ENCODE measurements at regions not wholly inside any gene's neighbourhood (a gene's known extent, or its start where the extent isn't known, plus 50 kb on each side); places are given as distances from the start of the nearest gene placed in this dataset.

DNA sequence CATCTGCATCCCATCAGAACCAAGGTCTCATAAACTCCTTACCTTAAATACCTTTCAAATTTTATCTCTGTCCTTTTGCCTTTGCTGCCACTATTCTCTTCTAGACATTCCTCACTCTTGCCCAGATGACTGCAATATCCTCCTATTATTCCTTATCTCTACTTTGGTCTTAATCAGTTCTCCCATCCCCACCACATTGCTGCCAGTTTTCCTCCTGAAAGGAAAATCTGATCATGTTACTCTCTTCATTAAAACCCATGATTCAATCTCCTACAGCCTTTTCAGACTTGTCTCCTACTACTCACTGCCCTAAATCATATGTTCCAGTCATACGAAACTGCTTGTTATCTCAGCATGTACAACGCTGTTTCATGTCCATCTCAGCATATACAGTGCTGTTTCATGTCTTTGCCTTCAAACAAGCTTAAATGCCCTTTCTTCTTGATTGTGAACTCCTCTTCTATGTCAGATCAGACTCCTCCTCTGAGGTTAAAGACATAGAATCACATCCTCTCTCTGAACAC lies 152.6 kb upstream of the FST start:
- H3K9me3 ChIP-seq, result no peaks in the 10 kb centered on the region
- H3K4me1 ChIP-seq, result peaks cover 0 to 7% of the 10 kb centered on the region in 2 donors
- intact Hi-C loops (cut with DNase I), result no loop called here
- no peak for DNase-seq (ENCODE audit: low spot score in 2 of 2)
- TF ChIP-seq, protein P1, sequence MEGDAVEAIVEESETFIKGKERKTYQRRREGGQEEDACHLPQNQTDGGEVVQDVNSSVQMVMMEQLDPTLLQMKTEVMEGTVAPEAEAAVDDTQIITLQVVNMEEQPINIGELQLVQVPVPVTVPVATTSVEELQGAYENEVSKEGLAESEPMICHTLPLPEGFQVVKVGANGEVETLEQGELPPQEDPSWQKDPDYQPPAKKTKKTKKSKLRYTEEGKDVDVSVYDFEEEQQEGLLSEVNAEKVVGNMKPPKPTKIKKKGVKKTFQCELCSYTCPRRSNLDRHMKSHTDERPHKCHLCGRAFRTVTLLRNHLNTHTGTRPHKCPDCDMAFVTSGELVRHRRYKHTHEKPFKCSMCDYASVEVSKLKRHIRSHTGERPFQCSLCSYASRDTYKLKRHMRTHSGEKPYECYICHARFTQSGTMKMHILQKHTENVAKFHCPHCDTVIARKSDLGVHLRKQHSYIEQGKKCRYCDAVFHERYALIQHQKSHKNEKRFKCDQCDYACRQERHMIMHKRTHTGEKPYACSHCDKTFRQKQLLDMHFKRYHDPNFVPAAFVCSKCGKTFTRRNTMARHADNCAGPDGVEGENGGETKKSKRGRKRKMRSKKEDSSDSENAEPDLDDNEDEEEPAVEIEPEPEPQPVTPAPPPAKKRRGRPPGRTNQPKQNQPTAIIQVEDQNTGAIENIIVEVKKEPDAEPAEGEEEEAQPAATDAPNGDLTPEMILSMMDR (IDR thresholded peaks at IDR 0.05), result no peak
- H3K4me3 ChIP-seq, result no peak overlapping the region
- no peaks in the 10 kb centered on the region for H3K36me3 ChIP-seq
- H3K27ac ChIP-seq, result peak overlapping the region in 1 of 2 donors; percentile 7
- no peaks in the 10 kb centered on the region for H3K27me3 ChIP-seq

DNA sequence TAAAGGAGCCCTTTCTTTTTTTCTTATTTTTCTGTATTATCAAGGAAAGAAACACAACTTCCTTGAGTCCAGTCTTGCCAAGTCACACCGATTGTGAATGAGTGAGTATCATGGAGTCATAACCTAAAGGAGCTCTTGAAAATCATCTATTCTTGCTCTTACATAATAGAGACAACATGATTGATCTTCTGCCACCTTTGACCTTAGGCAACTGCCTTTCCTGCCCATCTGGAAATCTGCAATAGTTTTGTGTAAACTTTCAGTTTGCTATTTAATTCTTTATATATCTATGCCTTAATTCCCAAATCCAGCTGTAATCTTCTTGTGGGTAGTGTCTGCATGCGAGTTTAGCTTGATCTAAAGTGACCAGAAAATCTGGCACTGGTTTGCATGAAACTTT lies 149.9 kb upstream of the FST start:
- no peaks in the 10 kb centered on the region for H3K9me3 ChIP-seq
- intact Hi-C loops (cut with DNase I), result no loop called here
- H3K4me3 ChIP-seq, result no peak overlapping the region
- DNase-seq (ENCODE audit: low spot score in 2 of 2), result no peak
- no peaks in the 10 kb centered on the region for H3K36me3 ChIP-seq
- H3K27me3 ChIP-seq, result no peaks in the 10 kb centered on the region
- TF ChIP-seq, protein P1 (IDR thresholded peaks at IDR 0.05), result no peak
- no peak overlapping the region for H3K27ac ChIP-seq
- H3K4me1 ChIP-seq, result peaks cover 8 to 24% of the 10 kb centered on the region in 2 donors

DNA sequence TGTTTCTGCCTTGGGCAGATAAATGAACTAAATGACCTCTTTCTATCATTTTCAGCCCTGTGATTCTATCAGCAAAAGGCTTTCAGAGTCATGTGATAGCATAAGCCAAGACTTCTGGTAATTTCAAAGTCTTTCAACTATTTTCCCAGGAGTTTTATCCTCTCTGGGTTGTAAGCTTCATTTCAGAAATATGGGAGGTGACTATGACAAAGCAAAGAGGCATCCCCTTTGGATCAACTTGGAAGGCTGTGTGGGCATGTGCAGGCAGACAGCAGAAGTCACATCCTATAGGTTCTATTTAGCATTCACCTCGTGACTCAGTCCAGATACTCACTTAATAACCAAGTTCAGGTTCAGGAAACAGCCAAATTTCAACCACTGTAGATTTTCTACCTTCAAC lies 149.0 kb upstream of the FST start:
- H3K4me3 ChIP-seq, result no peak overlapping the region
- DNase-seq (ENCODE audit: low spot score in 2 of 2), result no peak
- TF ChIP-seq, protein P1 (IDR thresholded peaks at IDR 0.05), result no peak
- H3K4me1 ChIP-seq, result peaks cover 8 to 19% of the 10 kb centered on the region in 2 donors
- H3K36me3 ChIP-seq, result no peaks in the 10 kb centered on the region
- no peaks in the 10 kb centered on the region for H3K9me3 ChIP-seq
- no peak overlapping the region for H3K27ac ChIP-seq
- no peaks in the 10 kb centered on the region for H3K27me3 ChIP-seq
- intact Hi-C loops (cut with DNase I), result no loop called here

DNA sequence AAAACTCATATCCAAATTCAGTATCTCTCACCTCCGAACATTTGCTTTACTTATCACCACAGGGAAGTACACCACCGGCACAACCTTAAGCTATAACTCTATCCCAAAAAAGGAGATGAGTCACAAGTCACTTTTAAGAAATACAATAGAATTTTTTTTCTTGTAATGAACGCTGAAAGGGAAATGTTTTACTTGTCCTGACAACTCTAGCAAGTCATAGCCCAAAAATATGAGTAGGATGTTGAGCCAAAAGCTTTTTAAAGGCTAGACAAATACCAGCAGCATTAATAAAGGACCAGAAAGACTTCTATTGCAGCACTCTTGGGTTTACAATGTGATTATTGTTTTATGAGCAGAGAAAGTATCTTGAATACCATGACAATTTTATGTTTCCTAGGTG lies 147.3 kb upstream of the FST start:
- Histone ChIP-seq H3K27me3 (no peaks in the 10 kb centered on the region), H3K4me1 (peaks cover 8 to 17% of the 10 kb centered on the region in 2 donors), H3K27ac (peak overlapping the region; percentile 73 to 82), H3K9me3 (no peaks in the 10 kb centered on the region), H3K36me3 (no peaks in the 10 kb centered on the region), H3K4me3 (no peak overlapping the region)
- no peak for DNase-seq (ENCODE audit: low spot score in 2 of 2)
- intact Hi-C loops (cut with DNase I), result loop anchor here (2.0 kb wide), 1 partner anchor 30 kb away; no protein-coding TSS in a partner anchor
- TF ChIP-seq, protein P1 (IDR thresholded peaks at IDR 0.05), result no peak

DNA sequence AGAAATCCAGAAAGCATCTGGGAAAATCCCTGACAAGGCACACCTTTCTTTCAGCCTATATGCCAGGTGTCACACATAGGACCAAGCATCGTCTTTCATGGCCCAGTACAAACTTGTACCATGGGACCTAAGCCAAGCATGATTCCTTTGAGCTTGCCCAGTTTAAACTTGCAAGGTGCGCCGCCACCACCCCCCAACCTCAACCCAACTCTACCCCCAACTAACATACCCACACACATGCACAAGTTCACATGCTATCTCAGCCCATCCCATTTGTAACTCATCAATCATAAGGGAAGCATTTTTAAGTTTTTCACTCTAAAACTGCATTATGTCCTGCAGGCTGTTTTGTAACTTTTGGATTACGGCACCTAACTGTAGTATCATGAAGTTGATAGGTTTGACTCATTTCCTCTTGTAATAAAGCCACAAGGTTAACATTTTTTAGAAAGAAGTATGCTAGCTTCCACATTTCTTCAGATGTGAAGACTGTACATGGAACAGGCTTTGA lies 145.9 kb upstream of the FST start:
- no peak for DNase-seq (ENCODE audit: low spot score in 2 of 2)
- intact Hi-C loops (cut with DNase I), result no loop called here

More for the DNA sequence above, 145.9 kb upstream of the FST start:
- TF ChIP-seq, protein P1 (IDR thresholded peaks at IDR 0.05), result no peak
- Histone ChIP-seq H3K4me1 (peaks cover 8 to 17% of the 10 kb centered on the region in 2 donors), H3K4me3 (no peak overlapping the region), H3K27ac (peak overlapping the region; percentile 73 to 82), H3K27me3 (no peaks in the 10 kb centered on the region), H3K9me3 (no peaks in the 10 kb centered on the region), H3K36me3 (no peaks in the 10 kb centered on the region)
